ENCODE measurements at regions not wholly inside any gene's neighbourhood (a gene's known extent, or its start where the extent isn't known, plus 50 kb on each side); places are given as distances from the start of the nearest gene placed in this dataset.

- ATAC-seq: no peak
Measured at GRCh38 chr2:223107825-223108224, 55.8 kb downstream of the KCNE4 start.

GRCh38 chr2:223108351-223109050 lies 56.5 kb downstream of the KCNE4 start:
- no peak for ATAC-seq

- ATAC-seq: no peak
Measured at GRCh38 chr2:223109341-223109740, 57.4 kb downstream of the KCNE4 start.

GRCh38 chr2:223113161-223113560 lies 61.2 kb downstream of the KCNE4 start:
- ATAC-seq: no peak

GRCh38 chr2:223114170-223114569 lies 62.2 kb downstream of the KCNE4 start:
- ATAC-seq: no peak

GRCh38 chr2:223114917-223115316 lies 62.9 kb downstream of the KCNE4 start:
- no peak for ATAC-seq

GRCh38 chr2:223117533-223117932 lies 65.5 kb downstream of the KCNE4 start:
- ATAC-seq: no peak

GRCh38 chr2:223121283-223121682 lies 69.3 kb downstream of the KCNE4 start:
- ATAC-seq: no peak

GRCh38 chr2:223122781-223123180 lies 70.8 kb downstream of the KCNE4 start:
- no peak for ATAC-seq

GRCh38 chr2:223123855-223124610 lies 72.0 kb downstream of the KCNE4 start:
- no peak for ATAC-seq

- ATAC-seq: no peak
Measured at GRCh38 chr2:223141606-223142005, 89.6 kb downstream of the KCNE4 start.

GRCh38 chr2:223142118-223142517 lies 90.1 kb downstream of the KCNE4 start:
- ATAC-seq: no peak

- ATAC-seq: no peak
Measured at GRCh38 chr2:223147431-223147830, 95.4 kb downstream of the KCNE4 start.

GRCh38 chr2:223148516-223148915 lies 96.5 kb downstream of the KCNE4 start:
- ATAC-seq: no peak

GRCh38 chr2:223155956-223156355 lies 104.0 kb downstream of the KCNE4 start:
- no peak for ATAC-seq

- ATAC-seq: no peak
Measured at GRCh38 chr2:223161873-223162458, 110.0 kb downstream of the KCNE4 start.

- no peak for ATAC-seq
Measured at GRCh38 chr2:223165423-223166214, 113.6 kb downstream of the KCNE4 start.

GRCh38 chr2:223166215-223166493 lies 114.2 kb downstream of the KCNE4 start:
- no peak for ATAC-seq

GRCh38 chr2:223166983-223167650 lies 115.1 kb downstream of the KCNE4 start:
- ATAC-seq: no peak

- no peak for ATAC-seq
Measured at GRCh38 chr2:223169830-223170605, 118.0 kb downstream of the KCNE4 start.

- no peak for ATAC-seq
Measured at GRCh38 chr2:223176970-223177369, 125.0 kb downstream of the KCNE4 start.

GRCh38 chr2:223180463-223180862 lies 128.5 kb downstream of the KCNE4 start:
- ATAC-seq: no peak
